GM18520 (cell line): ENCODE measurements at regions not wholly inside any gene's neighbourhood (a gene's known extent, or its start where the extent isn't known, plus 50 kb on each side); places are given as distances from the start of the nearest gene placed in this dataset.
"Not testable (repeated sequence)": the region's sequence is repeated elsewhere in the genome, so short reads cannot be mapped to it uniquely, and the experiment has no call there.

Experiments
- ATAC-seq: cut with Tn5 transposase; IDR thresholded peaks from one replicate; pipeline ENCODE4 v1.9.1; 2021; ENCODE audit not compliant: unreplicated experiment

DNA sequence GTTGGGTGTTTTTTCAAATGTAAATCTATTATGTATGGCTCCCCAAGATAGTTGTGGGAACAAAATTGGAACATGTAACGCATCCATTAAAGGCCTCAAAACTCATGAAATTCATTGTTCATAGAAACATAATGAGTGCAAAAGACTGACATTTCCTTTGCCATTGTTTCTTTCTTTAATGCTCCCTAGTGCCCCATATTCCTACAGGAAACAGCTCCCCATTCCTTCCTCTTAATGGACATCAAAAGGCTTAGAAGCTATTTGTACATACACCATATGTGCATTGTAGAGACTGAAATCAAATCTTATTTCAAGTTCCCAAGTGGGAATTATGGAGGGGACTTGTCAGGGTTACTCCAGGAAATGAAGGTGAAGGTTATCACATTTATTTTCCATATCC, 139.1 kb downstream of the AHR start:
- no peak for ATAC-seq

DNA sequence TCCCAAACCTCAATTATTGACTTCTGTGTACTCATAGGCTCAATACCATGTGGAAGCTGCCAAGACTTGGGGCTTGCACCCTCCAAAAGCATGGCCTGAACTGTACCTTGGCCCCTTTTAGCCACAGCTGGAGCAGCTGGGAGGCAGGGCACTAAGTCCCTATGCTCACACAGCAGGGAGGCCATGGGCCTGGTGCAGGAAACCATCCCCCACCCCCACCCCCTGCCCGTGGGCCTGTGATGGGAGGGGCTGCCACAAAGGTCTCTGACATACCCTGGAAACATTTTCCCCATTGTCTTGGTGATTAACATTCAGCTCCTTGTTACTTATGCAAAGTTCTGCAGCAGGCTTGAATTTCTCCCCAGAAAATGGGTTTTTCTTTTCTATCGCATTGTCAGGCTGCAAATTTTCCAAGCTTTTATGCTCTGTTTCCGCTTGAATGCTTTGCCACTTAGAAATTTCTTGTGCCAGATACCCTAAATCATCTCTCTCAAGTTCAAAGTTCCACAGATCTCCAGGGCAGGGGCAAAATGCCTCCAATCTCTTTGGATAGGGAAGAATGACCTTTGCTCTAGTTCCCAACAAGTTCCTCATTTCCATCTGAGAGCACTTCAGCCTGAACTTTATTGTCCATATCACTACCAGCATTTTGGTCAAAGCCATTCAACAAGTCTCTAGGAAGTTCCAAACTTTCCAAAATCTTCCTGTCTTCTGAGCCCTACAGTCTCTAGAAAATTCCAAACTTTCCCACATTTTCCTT, 141.8 kb downstream of the AHR start:
- ATAC-seq, result not testable (repeated sequence)

DNA sequence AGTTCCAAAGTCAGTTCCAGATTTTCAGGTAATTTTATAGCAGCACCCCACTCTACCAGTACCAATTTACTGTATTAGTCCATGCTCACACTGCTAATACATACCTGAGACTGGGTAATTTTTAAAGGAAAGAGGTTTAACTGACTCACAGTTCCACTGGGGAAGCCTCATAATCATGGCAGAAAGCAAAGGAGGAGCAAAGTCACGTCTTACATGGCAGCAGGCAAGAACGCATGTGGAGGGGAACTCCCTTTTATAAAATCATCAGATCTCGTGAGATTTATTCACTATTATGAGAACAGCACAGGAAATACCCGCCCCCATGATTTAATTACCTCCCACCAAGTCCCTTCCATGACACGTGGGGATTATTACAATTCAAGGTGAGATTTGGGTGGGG, 142.4 kb downstream of the AHR start:
- no peak for ATAC-seq

DNA sequence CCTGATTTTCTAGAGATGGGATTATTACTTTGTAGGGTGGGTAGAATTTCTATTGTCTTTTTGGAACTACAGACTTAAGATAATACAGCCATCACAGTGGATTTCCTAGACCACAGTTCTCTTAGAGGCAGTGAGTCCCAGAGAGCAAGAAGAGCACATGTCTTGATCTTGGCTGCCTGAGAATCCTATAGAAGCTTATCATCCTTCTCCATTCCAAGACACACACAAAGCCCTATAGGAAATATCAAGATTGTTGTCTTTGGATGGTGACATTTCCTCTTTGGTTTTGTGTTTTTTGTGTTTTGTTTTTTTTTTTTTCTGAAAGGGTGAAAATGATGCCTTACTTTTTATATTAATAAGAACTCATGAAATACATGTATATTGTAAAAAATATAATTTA, 143.1 kb downstream of the AHR start:
- no peak for ATAC-seq

DNA sequence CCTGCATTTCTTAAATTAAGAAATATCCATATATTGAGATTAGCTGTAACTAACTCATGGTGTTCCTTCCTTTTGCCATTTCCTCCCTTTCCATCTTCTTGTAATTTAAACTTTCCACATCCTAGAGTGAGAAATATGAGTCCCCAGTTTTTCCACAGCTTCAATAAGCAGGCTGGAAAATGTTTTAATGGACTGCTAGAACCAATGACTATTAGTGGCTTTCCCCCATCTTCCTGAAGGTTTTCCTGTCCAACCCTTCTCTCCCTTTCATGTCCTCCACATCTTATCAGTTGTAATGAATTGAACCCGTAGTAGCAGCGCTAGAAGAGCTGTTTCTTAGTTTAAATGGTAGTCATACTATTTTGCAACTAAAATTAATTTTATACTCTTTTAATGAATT, 145.7 kb downstream of the AHR start:
- ATAC-seq, result no peak

DNA sequence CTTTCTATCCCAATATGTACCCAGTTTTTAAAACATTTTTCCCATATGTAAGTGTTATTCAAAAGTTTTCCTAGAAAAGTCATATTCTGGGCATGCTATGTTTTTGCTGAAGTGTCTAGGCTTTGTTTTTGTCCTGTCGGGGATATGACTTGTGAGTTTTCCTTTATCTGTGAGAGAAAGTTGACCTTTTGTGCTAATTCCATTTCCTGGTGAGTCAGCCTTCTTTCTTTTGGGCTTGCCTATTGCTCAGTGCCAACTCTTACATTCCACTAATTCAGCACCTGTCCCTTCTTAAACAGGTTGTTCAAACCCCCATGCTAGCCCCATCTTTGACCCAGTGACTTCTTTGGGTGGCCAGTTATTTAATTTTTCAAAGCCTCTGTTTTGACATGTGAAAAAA, 146.2 kb downstream of the AHR start:
- ATAC-seq, result no peak

DNA sequence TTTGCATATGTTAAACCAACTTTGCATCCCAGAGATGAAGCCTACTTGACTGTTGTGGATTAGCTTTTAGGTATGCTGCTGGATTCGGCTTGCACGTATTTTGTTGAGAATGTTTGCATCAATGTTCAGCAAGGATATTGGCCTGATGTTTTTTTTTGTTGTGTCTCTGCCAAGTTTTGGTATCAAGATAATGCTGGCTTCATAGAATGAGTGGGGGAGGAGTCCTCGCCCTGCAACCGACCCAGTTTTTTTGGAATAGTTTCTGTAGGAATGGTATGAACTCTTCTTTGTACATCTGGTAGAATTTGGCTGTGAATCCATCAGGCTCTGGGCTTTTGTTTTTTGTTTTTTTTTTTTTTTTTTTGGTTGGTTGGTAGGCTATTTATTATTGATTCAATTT, 147.9 kb downstream of the AHR start:
- ATAC-seq, result no peak

DNA sequence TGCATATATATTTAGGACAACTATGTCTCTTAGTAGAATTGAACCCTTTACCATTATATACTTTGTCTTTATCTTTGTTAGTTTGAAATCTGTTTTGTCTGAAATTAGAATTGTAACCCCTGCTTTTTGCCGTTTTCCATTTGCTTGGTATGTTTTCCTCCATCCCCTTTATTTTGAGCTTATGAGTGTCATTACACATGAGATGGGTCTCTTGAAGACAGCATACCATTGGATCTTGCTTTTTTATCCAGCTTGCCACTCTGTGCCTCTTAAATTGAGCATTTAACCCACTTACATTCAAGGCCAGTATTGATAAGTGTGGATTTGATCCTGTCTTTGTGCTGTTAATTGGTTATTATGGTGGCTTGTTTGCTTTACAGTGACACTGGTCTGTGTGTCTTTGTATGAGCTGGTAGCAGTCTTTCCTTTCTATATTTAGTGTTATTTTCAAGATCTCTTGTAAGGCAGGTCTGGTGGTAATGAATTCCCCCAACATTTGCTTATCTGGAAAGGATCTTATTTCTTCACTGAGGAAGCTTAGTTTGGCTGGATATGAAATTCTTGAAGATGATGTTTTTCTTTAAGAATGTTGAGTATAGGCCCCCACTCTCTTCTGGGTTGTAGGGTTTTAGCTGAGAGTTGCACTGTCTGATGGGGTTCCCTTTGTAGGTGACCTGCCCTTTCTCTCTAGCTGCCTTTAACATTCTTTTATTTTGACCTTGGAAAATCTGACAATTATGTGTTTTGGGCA, 149.5 kb downstream of the AHR start:
- no peak for ATAC-seq

DNA sequence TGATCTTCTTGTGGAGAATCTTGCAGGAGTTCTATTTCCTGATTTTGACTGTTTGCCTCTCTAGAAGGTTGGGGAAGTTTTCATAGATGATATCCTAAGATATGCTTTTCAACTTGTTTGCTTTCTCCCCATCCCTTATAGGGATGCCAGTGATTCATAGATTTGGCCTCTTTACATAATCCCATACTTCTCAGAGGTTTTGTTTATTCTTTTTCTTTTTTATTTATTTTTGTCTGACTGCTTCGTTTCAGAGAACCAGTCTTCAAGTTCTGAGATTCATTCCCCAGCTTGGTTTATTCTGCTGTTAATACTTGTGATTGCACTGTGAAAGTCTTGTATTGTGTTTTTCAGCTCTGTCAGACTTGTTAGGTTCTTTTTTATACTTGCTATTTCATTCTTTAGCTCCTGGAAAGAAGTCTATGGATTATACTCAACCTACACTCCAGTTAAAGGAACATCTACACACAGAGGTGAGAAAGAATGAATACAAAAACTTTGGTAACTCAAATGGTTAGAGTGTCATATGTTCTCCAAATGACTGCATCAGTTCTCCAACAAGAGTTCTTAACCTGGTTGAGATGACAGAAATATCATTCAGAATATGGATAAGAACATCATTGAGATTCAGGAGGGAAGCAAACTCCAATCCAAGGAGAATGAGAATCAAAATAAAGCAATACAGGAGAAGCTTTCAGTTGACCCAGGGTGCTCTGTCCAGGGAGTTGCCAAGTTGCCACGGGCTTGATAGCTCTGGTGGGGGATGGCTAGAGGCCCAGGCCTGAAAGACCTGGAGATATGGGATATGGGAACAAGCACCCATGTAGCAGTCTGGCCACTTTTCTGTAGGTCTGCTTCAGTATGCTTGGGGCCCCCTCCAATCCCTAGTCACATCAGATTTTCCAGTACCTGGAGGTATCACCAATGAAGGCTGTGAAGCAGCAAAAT, 150.3 kb downstream of the AHR start:
- ATAC-seq, result no peak

DNA sequence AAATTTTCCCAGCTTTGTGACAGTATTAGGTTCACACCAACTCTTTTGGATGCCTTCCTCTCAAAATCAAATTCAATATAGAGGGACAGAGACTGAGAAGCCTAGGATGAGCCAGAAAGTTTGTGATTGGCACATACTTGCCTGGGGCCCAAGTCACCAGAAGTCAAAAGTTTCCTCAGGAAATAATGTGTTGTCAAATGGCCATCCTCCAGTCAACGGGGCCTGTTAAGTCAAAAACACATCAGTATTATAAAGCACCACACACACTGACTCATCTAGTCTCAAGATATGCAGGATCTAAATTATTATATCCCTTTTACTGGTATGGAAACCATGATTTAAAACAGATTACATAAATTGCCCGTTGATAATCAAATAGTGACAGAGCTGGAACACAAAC, 158.1 kb downstream of the AHR start:
- ATAC-seq, result no peak

DNA sequence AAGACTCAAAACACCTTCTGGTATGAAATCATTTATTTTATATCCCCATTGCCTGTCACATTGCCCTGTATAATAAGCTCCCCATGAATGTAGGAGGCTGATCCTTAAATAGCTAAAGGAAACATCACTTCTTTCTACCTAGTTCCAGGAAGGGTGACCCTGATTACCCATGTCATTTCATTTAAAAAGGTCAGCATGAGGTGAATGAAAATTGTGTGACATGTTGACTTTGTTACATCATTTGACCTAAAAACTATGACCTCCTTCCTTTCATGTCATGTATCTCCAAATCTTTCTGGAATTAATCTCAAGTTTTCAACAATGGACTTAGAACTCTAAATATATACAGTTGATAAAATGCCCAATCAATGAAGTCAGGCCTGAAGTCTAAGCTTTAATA, 161.5 kb downstream of the AHR start:
- ATAC-seq, result no peak

DNA sequence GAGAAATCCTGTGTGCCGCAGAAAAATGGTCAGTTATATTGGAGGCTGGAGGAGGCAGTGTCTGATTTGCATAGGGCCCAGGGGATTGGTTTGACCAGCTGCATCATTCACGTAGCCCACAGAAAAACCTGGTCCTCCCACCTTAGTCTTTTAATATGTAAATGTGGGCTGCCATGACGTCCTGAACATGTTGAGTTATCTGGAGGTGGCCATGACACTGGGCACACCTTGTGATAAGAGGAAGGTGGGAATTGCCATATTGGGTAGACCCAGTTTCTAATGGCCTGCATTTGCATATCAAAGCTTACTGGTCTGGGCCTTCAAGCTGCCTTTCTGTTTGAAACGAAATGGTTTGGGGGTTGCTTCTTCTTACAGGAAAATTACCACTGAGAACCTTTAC, 162.2 kb downstream of the AHR start:
- no peak for ATAC-seq

DNA sequence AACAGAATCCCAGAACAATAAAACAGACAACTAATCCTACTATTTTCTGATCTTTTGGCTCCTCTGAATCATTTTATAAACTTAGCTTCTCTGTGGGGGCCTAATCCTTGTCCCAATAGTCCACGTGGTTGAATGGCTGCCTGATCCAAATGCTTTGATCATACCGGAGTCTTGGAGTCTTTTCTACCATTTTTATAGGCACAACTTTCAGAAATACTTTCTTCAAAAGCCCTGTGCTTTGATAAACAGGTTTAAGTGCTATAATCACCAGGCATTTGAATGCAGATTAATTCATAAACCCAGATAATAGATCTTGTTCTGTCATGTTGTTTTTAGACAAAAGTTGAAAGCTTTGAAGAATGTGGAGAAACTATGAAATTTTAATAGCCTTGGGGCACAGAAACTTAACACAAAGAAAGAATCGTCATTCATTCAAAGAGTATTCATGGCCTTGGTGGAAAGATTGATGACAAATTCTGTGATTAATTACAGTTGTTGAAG, 163.7 kb downstream of the AHR start:
- no peak for ATAC-seq

DNA sequence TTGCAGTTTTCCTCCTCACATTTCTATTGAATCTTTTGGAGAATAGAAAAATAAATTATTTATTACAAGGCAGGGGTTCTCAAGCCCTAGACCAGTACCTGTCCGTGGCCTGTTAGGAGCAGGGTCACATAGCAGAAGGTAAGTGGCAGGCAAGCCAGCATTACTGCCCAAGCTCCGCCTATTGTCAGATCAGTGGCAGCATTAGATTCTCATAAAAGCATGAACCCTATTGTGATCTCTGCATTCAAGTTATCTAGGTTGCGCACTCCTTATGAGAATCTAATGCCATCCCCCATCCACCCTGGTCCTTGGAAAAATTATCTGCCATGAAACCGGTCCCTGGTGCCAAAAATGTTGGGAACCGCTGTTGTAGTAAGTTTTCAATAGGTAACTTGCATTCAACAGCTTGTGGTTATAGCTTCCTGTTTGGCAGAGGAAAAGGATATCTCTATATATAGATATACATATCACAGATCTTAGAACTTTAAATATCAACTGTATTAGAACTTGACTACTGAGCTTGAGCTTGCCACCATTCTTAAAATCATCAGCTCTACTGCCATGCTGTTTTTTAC, 165.1 kb downstream of the AHR start:
- no peak for ATAC-seq

DNA sequence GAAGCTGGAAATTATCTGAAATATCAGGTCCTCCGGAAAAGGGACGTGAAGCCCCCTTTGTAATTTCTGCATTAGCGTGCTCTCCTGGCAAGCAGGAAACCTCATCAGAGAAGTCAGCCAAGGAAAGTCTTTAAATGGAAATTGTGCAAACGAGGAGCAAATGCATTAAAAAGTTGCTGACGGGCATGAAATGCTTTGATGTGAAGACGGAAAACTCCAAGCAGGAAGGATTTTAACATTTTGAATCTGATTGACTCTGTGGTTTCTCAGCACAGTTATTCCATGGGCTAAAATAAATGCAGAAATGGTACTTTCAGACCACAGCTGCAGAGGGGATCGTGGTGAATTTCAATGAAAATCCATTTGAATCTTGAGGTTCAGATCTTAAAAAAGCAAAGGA, 167.8 kb downstream of the AHR start:
- no peak for ATAC-seq

DNA sequence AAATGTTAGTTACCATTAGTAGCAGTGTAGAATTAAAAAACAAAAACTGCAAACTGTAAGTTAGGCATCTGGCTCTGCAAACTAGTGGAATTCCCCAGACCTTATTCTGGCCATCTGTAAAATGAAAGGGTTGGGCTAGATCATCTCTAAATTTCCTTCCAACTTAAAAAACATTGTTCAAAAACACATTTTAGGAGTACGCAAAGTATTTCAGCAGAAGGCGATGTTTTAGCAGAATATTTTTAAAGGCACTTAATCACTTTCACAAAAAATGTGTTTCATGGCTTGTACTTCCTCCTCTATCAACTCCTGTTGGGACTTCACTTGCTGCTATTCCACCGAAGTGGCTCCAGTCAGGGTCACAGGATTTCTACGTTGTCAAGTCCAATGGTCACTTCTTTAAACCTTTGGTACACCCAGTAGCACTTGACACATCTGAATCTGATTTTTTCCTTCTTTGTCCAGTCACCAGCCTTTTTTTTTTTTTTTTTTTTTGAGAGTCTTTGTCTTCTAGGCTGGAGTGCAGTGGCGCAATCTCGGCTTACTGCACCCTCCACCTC, 169.0 kb downstream of the AHR start:
- no peak for ATAC-seq

DNA sequence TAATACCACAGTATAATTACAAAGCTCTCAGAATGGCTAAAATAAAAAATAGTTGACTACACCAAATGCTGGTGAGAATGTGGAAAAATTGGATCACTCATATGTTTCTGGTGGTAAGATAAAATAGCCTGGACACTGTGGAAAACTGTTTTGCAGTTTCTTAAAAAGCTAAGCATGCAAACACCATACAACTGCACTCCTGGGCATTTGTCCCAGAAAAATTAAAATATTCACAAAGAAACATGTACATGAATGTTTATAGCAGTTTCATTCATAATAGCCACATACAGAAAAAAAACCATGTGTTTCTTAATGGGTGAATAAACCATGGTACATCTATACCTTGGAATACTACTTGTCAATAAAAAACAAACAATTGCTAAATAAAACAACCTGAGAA, 172.9 kb downstream of the AHR start:
- ATAC-seq, result no peak

DNA sequence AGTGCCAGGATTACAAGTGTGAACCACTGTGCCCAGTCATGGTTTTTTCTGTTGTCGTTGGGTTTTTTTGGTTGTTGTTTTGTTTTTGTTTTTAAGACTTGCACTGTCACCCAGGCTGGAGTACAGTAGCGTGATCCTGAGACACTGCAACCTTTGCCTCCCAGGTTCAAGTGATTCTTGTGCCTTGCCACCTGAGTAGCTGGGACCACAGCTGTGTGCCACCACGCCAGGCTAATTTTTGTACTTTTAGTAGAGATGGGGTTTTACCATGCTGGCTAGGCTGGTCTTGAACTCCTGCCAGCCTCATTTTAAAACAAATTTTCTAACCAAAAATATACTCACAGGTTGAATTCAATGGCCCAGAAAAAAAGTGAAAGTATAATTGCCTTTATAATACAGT, 174.1 kb downstream of the AHR start:
- no peak for ATAC-seq

DNA sequence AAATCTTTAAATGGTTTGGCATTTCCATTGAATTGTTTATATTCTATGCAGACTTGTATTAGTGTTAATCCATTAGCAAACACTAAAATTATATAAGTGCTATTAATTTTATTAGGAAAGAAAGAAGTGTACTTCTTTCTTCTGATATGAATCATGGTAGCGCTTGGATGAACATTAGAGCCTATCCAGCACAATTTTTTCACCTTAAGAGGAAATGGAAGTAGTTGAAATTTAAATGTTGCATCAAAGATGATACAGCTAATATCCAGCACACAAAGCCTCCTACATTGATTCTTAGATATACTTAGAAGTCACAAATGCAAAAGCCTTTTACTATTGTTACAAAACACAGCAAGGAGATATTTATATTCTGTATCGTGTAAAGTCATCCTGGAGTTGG, 174.5 kb downstream of the AHR start:
- ATAC-seq, result no peak

DNA sequence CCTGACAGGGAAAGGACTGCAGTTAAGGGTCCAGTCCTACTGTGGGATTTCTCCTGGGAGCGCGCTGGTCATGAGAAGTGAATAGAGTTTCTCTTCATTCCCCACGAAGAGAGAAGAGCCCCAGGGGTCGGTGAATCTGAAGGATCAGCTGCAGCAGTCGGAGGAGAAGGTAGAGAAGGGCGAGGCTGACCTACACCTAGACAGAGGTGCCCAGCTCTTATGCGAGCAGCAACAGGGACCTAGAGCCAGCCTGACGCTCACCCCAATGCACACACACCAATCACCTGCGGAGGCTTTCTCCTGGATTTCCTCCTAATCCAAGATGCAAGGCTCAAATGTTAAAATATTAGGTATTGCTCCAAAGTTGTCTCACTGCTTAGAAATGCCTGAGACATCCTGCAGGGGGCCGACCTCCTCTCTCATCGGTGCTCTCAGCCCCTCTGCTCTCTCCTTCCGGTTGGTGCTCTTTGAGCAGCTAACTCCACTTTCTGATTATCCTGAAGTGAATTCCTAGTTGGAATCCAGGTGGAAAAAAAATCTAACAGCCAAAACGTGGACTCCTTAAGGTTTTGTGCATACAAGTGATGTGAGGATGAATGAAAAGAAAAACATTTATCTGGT, 176.4 kb downstream of the AHR start:
- no peak for ATAC-seq
